GM18520 (cell line): ENCODE measurements at regions not wholly inside any gene's neighbourhood (a gene's known extent, or its start where the extent isn't known, plus 50 kb on each side); places are given as distances from the start of the nearest gene placed in this dataset.

ENCODE experiments used
- ATAC-seq: cut with Tn5 transposase; IDR thresholded peaks from one replicate; pipeline ENCODE4 v1.9.1; 2021; ENCODE audit not compliant: unreplicated experiment

DNA sequence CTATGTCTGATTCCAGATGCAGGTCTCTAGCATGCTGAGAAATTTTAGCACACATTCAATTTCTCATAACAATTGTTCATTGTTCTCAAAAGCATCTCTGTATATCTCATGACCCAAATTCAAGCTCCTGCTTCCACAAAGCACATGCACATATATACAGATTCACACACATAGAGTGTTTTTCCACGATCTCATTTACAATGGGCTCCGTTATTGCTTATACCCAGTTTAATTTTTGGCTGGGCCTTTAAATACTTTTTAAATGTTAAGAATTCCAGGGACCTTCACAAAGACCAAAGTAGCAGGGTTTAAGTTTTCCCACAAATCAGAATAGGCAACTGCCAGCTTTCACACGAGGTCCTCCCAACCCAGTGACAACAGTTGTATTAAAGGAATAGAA, 333.5 kb upstream of the SEMA6D start:
- no peak for ATAC-seq

DNA sequence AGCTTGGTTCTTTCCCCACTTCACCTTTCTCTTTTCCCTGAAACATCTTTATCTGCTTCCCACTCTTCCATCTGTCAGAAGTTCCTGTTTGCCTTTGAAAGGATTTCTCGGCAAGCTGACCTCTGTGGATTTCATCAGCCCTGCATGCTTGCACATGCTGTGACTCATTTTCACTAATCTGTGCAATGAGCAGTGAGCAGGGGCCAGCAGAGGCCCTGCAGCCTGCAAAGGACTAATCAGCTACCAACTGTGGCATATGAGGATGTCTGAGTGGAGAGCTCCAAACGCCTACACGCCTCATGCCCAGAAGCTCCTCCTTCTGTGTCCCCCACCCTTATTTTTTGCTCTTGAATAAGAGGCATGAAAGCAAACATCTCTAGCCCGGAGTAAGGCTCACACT, 333.0 kb upstream of the SEMA6D start:
- ATAC-seq: no peak

DNA sequence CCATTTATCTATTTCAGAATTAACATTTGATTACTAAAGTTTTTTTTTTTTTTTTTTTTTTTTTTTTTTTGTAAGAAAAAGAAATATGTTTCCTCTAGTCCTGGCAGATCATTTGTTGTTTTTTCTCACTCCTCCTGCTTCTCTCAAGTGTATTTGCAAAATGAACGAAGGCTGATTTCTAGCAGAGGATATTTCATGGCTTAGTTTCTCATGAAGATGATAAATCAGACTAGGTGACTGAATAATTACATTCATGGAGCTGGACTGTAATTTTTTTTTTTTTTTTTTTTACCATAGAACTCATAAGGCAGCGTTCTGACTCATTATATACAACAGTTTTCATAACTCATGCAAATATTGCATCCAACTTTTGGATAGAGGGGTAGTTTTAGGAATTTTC, 332.5 kb upstream of the SEMA6D start:
- ATAC-seq: no peak

DNA sequence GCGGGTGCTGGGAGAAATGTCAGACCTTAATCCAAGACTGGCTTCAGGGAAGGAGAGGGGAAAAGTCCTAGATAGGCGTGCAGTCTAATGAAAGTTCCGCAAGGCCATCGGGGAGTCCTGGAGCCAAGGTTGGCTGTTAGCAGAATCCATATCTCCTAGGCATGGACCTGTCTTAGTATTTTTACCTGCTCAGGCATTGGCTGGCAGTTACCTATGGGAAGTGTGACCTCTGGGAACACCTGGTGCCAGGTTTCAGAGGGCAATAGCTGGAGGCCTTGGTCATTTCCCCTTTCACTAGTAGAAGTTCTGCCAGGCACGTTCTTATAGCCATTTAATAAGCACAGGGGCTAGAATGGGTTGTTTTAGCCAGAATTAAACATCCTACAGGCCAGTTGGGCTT, 330.8 kb upstream of the SEMA6D start:
- ATAC-seq: no peak

DNA sequence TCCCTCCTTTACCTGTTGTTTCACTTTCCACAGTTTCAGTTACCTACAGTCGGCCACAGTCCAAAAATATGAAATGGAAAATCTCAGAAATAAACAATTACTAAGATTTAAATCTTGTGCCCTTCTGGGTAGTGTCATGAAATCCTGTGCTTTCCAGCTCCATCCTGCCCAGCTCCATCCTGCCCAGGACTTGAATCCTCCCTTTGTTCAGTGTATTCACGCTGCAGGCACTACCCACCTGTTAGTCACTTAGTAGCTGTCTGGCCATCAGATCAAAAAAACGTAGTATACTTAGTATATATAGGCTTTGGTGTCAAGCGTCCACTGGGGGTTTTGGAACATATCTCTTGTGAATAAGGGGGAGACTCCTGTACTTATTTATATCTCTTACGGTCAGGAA, 329.0 kb upstream of the SEMA6D start:
- ATAC-seq: no peak

DNA sequence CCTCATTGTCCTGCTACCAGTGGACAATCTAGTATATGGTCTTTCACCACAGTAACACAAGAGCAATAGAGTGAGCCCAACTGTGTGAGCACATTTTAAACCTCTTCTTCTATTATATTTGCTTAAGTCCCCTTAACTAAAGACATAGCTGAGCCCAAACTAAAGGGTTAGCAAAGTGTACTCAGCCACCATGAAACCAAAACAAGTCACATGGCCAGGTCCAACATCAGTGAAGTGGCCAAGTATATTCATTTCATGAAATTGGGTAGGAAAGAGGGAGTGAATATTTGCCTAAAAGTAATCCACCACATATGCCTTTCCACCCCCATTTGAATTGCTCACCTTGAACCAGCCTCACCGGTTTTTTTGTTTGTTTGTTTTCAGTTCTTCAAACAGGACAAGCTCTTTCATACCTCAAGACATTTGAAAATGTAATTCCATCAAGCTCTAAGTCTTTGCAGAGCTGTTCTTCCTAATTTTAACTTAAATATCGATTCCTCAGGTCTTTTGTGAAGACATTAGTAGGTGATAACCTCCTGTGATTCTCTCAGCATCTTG, 327.0 kb upstream of the SEMA6D start:
- no peak for ATAC-seq

DNA sequence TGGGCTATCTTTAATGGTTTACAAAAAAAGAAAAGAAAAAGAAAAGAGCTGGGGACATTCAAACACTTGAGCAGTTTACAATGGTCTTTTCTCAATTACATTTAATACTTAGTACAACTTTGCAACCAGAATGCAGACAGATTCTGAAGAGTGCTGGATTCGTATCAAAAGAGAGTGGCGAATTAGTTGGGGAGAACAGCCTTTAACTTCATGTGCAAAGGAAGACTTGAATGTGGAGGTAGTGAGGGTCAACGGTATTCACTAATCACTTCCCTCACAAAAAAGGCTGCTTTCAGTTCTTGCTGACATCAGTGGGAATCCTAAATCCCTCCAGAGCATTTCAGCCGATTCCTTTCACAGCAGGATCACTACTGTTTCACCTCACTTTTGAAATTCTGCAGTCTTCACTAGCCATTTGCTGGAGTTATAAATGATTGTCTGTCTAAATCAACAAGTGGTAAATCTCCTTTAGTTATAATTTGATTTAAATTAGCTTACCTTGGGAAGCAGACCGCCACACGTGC, 323.0 kb upstream of the SEMA6D start:
- no peak for ATAC-seq

DNA sequence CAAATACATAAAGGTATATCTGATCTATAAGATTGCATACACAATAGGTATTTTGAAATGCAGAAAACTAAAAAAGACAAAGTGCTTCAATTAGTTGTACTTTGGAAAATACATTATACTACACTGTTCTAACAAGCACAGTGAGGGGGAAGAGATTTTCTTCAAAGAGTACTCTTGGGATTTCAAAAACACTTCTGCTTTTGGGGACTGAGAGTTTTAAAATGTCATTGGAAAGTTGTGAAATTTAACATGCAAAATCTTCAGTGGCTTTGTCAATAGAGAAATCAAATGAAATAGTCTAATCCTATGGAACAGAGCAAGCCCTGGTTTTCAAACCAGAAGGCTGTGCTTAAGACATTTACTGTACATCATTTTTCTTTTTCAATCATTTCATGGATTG, 322.2 kb upstream of the SEMA6D start:
- no peak for ATAC-seq

DNA sequence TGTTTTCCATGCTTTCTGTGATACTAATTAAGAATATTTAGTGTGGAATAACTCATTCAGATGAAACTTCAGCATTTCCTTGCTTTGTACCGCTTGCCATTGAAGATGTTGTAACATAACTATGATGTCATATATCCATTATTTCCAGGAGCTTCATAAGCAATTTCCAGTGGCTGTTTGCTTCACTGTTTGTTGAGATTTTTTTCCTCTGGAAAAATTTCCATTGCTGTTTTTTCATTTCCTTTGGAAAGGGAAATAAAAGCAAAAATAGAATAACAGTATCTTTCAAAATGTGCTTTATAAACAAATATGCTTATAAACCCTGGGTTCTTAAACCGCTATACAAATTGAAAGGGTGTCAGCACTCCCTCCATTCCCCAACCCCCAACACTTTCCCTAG, 319.6 kb upstream of the SEMA6D start:
- no peak for ATAC-seq

DNA sequence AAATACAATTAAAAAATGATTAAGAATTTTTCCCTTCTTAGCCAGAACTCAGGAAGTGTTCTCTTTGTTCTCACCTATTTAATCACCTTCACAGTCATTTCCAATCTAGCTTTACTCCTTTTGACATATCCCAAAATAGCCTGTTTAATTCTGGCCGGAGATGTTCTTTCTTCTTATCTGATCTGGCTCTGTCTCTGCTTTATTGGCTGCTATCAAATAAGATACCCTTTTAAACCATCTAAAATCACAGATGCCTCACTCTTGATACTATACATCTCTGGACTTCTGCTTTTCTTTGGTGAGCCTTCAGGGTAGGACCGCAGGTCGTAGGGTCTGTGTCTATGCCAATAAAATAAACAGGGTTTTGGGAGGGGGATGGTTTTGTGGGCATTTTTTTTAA, 319.2 kb upstream of the SEMA6D start:
- ATAC-seq: no peak

DNA sequence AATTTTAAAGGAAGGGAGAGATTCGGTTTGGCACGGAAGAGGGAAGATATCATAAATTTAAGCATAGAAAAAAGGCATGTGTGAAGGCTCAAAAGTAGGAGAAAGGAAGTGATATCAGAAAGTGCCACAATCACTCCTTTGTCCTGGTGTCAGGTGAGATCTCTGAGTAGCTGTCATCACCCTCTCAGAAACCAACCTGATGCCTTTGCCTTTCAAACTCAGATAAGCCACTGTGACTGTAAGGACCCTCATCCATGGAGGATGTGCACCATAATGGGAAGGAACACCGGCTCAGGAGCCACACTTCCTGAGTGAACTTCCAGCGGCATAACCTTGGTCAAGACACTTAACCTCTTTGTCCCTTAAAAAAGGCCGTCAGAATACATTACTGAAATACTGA, 318.7 kb upstream of the SEMA6D start:
- ATAC-seq: no peak

DNA sequence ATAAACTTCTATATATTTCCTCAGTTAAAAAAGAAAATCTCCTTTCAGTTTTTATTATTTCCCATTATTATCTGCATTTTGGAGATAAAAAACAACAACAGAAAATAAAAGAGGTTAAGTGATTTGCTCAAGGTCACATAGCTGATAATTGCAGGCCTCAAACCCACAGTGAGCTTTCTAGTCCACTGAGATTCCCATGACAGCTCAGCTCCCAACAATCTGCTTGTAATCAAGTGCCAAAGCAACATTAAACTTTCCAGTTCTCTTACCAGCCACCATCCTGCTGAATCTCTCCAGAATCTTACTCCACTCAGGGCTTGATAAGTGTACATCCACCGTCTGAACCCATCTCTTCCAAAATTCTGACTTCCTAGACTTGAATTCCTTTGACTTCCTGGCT, 318.2 kb upstream of the SEMA6D start:
- no peak for ATAC-seq

DNA sequence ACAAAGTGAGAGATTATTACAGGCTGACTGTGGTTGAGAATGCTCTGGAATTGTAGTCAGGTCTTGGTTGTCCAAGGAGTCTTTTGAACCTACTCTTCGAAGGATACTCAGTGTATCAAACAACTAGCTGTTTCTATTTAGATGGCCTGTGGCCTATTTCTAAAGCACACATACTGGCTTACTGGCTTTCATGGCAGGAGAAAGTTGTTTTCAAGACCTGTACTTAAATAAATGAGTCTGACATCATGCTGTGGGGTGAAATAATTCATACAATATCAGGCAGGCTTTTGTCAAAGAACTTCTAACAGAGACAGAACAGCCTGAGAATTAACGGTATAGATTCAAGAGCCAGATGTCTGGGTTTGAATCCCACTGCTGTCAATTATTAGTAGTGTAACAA, 316.7 kb upstream of the SEMA6D start:
- ATAC-seq: no peak

DNA sequence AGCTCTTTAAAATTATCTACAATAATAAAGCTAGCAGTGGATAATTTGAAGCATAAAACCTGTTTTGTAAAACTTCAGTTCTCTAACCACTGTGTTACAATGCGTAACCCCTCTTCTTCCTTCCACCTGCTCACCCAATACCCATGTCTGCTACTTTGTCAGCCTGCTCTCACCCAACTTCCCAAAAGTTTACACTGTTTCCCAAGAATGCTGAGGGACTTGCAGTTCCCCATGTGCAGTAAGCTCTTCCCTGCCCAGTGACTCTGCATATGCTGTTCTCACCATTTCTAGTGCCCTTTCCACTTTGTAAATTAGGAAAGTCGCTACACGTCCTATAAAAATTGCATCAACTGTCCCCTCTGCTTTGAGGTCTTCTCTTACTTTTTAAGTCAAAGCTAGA, 315.9 kb upstream of the SEMA6D start:
- ATAC-seq: no peak

DNA sequence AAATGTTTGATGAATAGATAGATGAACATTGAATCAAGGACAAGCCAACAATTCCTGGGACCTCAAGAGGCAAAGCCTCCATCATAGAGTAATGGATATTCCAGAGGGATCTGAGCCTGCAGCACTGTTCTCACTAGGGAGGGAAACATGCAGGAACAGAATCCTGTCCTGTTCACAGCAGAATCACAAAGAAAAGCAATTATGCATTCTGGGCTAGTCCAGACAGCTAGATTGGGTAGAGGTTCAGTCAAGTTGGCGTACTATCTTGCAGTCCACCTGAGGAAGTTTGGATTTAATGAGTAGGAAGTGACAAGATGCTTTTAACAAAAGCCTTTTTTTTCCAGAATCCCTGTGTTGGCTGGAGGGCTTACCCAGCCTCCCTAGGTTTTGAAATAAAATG, 314.5 kb upstream of the SEMA6D start:
- no peak for ATAC-seq

DNA sequence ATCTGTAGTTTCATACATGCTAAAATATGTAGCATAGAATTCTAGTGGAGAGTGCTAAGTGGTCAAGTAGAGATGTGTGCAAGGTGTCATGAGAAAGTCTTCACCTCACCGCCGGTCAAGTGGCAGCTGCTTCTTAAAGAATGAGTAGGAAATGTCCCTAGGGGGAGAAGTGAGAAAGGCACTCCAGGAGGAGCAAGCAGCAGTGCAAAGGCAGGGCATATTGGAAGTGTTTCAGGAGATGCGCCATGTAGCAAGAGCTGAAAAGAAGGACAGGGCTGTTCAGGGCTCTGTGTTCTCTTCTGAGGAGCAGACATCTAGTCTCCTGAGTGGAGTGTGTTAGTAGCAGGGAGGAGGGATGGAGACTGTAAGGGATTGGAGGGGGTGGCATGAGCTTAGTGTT, 312.4 kb upstream of the SEMA6D start:
- ATAC-seq: no peak

DNA sequence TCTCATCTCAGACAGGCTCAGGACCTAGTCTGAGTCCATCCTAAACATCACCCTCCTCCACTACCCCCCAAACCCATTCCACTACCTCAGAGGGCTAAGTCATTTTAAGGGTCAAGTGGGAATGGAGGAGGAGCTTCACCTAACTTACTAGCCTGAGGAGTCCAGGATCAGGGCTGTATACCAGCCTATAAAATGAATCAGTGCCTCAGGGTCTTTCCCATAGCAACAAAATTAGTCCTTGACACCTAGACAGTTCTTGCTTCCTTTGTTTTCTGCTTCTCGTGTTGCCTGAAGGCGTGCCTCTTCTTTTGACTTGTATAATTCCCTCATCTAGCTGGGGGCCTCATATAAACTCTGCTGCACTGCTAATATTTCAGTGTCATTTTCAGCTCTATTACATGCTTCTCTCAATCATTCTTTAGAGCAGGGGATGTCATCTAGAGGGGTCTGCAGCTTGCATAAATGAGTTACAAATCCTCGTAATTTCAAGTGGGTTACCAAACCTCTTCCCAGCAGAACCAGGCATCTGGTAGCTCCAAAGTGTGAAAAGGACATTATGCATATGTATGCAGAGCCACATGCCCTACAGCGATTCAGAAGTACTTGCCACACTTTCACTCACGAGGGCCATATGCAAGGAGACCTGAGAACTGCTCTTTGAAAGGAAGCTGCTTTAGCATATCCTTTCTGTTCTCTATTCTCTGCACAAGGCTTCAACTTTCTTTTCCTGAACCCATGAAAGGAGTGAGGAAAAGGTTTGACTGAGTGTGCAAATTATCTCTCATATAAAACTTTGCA, 311.7 kb upstream of the SEMA6D start:
- ATAC-seq: no peak

DNA sequence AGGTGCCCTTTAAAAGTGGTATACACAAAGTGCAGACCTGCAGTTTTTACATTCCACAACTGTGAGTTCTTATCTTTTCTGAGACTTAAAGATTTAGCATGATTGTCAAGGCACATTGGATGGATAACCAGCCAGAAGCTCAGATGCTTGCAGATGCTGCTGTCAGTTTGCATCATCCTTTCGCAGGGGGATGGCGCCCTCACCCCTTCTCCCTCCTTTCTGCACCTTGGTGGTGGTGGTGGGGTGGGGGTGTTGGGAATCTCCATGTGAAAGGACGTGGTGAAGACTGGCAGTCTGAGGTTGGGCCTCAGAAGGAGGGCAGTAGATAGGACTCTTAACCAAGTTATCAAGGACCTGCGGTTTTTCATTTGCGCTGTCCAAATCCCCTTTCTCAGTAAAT, 309.6 kb upstream of the SEMA6D start:
- ATAC-seq: no peak

DNA sequence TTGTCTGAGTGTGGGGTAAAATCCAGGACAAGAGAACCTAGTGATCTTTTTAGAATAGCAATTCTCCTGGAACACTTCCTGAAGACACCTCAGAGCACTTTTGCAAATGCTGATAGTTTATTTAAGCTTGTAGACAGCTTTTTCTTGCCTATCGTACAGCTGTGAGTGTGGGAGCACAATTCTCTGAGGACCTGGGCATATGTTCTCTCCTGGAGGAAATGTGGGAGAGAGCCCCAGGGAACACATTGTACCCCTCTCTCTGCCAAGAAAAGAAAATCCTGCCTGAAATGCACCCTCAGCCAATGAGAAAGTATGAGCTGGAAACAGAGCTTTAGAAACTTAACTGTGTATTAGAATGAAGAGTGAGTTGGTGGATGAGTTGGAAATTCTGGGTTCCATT, 308.3 kb upstream of the SEMA6D start:
- ATAC-seq: no peak

DNA sequence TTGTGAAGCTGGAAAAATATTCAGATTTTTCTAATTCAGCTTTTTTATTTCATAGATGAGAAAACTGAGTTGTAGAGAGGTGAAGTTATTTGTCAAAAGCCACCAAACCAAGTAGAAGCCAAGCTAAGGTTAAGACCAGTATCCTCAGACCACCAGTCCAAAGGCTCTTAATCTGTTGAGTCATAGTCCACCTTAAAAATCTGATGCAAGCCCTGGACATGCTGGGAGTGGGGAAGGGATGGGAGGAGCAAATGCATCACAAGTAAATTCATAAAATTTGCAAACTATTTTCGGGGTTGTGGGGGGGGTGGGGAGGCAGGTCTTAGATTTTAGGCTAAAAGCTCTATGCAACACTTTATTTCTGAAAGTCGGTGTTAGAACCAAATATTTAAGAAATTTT, 307.7 kb upstream of the SEMA6D start:
- ATAC-seq: no peak

DNA sequence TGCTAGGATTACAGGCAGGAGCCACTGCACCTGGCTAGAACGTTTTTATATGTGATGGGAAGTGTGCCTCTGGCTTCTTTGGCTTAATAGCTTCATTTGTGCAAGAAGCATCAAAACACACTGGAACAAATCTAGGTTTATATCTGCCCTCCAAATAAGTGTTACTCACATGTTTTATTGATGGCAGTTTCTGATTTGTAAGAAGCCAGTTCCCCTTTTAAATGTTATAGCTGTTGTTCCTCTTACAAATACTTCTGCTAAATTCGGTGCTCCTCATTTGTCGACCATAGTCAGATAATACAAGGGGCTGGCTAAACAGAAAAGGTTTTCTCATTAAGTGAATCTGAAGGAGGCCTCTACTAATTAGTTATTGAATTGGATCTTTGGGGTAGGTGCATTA, 307.1 kb upstream of the SEMA6D start:
- ATAC-seq: no peak

DNA sequence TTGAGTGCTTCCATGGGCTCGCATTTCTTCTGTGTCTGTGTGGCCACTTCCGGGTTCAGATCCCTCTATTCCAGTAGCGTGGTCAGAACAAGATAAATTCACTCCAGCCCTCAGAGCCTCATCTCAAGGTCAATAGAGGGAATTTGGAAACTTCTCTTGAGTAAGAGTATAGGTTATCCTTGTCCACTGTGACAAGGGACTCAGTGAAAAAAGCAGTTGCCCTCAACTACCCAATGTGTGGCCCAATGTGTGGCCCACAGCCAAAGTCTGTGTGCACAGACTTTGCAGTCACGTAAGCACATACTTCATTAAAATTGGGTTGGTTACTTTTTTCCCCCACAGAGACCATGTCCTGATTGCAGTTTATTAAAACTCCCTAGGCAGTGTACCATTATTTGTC, 305.6 kb upstream of the SEMA6D start:
- ATAC-seq: no peak

DNA sequence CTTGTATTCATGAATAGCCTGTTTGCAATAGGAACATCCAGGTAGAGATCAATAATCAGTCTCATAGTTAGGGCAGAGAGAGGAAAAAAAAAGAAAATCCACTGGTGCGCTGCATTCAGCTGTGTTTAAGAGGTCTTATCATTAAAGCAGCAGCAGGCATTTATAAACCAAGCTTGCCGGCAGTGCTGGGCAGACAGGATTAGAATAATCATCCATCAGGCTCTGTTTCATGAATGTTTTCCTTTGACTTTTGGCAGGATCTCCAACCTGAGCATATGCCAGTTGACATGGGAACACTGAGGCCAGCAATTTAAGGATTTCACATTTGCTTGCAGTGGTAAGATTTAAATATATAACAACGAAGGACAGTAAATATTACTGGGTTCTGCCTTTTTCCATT, 305.2 kb upstream of the SEMA6D start:
- ATAC-seq: no peak
